ENCODE measurements at regions not wholly inside any gene's neighbourhood (a gene's known extent, or its start where the extent isn't known, plus 50 kb on each side); places are given as distances from the start of the nearest gene placed in this dataset.
A peak's percentile ranks its signal among the peaks of the same experiment; 100 is the strongest.

GRCh38 chr10:63713191-63714144 is 192.3 kb downstream of the REEP3 start (continued):
- TF ChIP-seq ZNF701 (tag by site-specific recombination; IDR thresholded peaks at IDR 0.05) = no peak
- no peak for TF ChIP-seq ZNF776 (tag by site-specific recombination; IDR thresholded peaks at IDR 0.05; ENCODE audit: borderline replicate concordance)
- no peak for TF ChIP-seq BCL11B (tag by site-specific recombination; IDR thresholded peaks at IDR 0.05; ENCODE audit: low read depth)
- TF ChIP-seq ZBTB26 (tag by site-specific recombination; optimal IDR thresholded peaks at IDR 0.05) = no peak
- no peak for TF ChIP-seq ZNF148 (tag by site-specific recombination; IDR thresholded peaks at IDR 0.05; ENCODE audit: borderline replicate concordance)
- no peak for TF ChIP-seq ZNF621 (tag by site-specific recombination; IDR thresholded peaks at IDR 0.05)
- TF ChIP-seq ZNF501 (tag by site-specific recombination; IDR thresholded peaks at IDR 0.05) = 0 out of 2 replicates have a peak, but pooled peaks have one; percentile 33
- TF ChIP-seq SCRT2 (tag by site-specific recombination; IDR thresholded peaks at IDR 0.05) = no peak
- TF ChIP-seq ZNF791 (tag by site-specific recombination; IDR thresholded peaks at IDR 0.05) = no peak
- TF ChIP-seq ZNF623 (tag by site-specific recombination; IDR thresholded peaks at IDR 0.05) = no peak
- no peak for TF ChIP-seq ZNF132 (tag by site-specific recombination; IDR thresholded peaks at IDR 0.05; ENCODE audit: borderline replicate concordance)
- TF ChIP-seq ZBTB20 (tag by site-specific recombination; IDR thresholded peaks at IDR 0.05) = no peak; the same call in 1 of the 2 replicates
- TF ChIP-seq YY2 (tag by site-specific recombination; IDR thresholded peaks at IDR 0.05) = no peak
- no peak for TF ChIP-seq ZNF548 (tag by site-specific recombination; IDR thresholded peaks at IDR 0.05)
- TF ChIP-seq ZNF580 (tag by site-specific recombination; IDR thresholded peaks at IDR 0.05) = no peak
- TF ChIP-seq GFI1B (tag by site-specific recombination; IDR thresholded peaks at IDR 0.05) = peak; percentile 94
- TF ChIP-seq ZNF558 (tag by site-specific recombination; IDR thresholded peaks at IDR 0.05) = peak; percentile 16; the same call in 1 of the 2 replicates
- no peak for TF ChIP-seq ZNF138 (tag by site-specific recombination; IDR thresholded peaks at IDR 0.05; ENCODE audit: borderline replicate concordance)
- no peak for TF ChIP-seq ZNF704 (tag by site-specific recombination; IDR thresholded peaks at IDR 0.05)
- no peak for TF ChIP-seq ZNF248 (tag by site-specific recombination; IDR thresholded peaks at IDR 0.05)
- TF ChIP-seq ZNF658 (tag by site-specific recombination; IDR thresholded peaks at IDR 0.05) = no peak
- TF ChIP-seq ZNF561 (tag by site-specific recombination; IDR thresholded peaks at IDR 0.05; ENCODE audit: borderline replicate concordance) = peak; percentile 97
- peak; percentile 77 for TF ChIP-seq INSM2 (tag by site-specific recombination; IDR thresholded peaks at IDR 0.05)
- TF ChIP-seq OSR2 (tag by site-specific recombination; IDR thresholded peaks at IDR 0.05) = peak; percentile 96
- peak; percentile 79 for TF ChIP-seq TCF7L2 (IDR thresholded peaks at IDR 0.05; ENCODE audit: borderline replicate concordance, low read depth, low read length)
- no peak for TF ChIP-seq ZNF571 (tag by site-specific recombination; IDR thresholded peaks at IDR 0.05)
- no peak for TF ChIP-seq ATF2 (tag by site-specific recombination; IDR thresholded peaks at IDR 0.05; ENCODE audit: low read depth)
- TF ChIP-seq ZNF239 (tag by site-specific recombination; IDR thresholded peaks at IDR 0.05) = no peak
- no peak for TF ChIP-seq ZNF768 (tag by site-specific recombination; IDR thresholded peaks at IDR 0.05)
- no peak for TF ChIP-seq ZNF202 (tag by site-specific recombination; IDR thresholded peaks at IDR 0.05; ENCODE audit: borderline replicate concordance)
